GM12873 (cell line): ENCODE measurements at regions not wholly inside any gene's neighbourhood (a gene's known extent, or its start where the extent isn't known, plus 50 kb on each side); places are given as distances from the start of the nearest gene placed in this dataset.

ENCODE experiments used
- TF ChIP-seq, protein P1 (sequence below): IDR thresholded peaks from 2 replicates; pipeline ENCODE4 v1.5.1; 2012; ENCODE audit warnings: low read depth, mild to moderate bottlenecking, moderate library complexity, low read length, control low read depth; ENCODE audit not compliant: insufficient read depth; ENCODE audit errors: missing control alignments

DNA sequence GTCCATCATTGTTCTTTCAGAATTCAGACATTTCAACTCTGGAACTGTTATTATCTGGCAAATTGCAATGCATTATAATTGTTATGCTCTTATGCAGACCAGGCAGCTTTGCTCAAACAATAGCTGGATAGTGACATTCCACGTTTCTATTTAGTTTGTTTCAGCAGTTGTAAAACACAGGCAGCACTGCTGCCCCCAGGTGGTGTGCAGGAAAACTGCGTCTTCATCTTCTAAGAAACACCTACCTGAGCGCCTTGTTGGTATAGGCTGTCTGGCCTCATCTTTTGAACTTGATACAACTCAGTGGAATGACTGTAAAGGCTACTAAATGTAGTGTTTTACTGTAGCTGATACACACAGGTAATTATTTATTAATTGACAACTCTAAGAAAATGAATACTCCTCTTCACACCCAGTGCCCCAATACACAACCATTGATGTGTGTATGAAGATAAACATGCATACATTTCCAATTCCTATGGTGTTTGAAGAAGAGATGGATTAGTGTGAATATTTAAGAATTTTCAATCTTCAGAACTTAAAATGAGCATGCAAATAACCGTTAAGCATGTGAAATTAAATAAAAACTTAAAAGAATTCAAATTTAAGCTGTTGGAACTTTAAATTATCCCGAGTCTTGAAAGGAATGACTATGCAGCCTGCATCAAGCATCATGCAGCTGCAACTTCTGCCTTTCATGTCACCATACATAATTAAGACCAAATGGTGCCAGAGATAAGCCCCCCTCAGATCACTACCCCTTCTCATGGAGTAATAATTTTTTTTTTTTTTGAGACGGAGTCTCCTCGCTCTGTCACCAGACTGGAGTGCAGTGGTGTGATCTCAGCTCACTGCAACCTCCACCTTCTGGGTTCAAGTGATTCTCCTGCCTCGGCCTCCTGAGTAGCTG is 85.6 kb downstream of the CD8B2 start:
- TF ChIP-seq, protein P1, sequence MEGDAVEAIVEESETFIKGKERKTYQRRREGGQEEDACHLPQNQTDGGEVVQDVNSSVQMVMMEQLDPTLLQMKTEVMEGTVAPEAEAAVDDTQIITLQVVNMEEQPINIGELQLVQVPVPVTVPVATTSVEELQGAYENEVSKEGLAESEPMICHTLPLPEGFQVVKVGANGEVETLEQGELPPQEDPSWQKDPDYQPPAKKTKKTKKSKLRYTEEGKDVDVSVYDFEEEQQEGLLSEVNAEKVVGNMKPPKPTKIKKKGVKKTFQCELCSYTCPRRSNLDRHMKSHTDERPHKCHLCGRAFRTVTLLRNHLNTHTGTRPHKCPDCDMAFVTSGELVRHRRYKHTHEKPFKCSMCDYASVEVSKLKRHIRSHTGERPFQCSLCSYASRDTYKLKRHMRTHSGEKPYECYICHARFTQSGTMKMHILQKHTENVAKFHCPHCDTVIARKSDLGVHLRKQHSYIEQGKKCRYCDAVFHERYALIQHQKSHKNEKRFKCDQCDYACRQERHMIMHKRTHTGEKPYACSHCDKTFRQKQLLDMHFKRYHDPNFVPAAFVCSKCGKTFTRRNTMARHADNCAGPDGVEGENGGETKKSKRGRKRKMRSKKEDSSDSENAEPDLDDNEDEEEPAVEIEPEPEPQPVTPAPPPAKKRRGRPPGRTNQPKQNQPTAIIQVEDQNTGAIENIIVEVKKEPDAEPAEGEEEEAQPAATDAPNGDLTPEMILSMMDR = peak; percentile 71

DNA sequence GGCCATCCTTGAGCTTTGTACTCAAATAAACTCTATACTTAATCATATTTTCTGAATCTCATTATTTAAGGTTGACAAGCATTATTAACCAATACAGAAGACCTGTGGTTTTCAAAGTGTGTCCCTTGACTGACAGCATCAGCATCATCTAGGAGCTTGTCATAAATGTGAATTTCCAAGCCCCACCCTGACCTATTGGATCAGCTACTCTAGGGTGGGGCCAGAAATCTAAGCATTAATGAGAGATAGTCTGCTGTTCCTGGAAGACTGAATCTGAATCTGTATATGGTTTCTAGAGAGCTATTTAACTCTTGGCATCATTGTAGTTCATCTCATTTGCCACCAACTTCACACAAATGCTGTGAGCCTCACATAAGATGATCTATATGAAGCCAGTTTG is 86.6 kb downstream of the CD8B2 start:
- TF ChIP-seq, protein P1 = no peak

DNA sequence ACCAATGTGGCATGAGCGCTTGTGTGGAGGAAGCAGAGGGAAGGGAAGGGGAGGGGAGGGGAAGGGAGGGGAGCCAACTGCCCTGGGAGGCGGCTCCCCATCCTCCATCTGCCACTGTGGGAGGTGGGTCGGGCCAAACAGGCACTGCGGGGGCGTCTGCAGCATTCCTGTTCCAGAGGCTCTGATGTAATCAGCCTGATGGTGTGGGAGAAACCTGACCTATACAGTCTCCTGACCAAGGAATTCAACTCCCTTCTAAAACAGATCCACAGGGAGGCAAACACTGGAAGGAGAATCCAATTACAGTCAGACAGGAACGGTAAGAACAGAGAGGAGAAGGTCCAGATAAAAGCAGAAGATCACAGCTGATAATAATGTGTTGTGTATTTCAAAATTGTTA is 88.8 kb downstream of the CD8B2 start:
- TF ChIP-seq, protein P1 = no peak

DNA sequence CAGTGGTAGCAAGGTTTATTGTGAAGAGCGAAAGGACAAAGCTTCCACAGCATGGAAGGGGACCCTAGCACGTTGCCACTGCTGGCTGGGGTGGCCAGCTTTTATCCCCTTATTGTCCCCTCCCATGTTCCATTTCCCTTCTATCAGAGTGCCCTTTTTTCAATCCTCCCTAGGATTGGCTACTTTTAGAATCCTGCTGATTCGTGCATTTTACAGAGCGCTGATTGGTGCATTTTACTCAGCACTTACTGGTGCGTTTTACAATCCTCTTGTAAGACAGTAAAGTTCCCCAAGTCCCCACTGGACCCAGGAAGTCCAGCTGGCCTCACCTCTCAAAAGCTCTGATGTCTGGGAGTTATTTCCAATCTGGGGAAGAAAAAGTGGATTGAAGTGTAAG is 90.1 kb downstream of the CD8B2 start:
- TF ChIP-seq, protein P1 = no peak

DNA sequence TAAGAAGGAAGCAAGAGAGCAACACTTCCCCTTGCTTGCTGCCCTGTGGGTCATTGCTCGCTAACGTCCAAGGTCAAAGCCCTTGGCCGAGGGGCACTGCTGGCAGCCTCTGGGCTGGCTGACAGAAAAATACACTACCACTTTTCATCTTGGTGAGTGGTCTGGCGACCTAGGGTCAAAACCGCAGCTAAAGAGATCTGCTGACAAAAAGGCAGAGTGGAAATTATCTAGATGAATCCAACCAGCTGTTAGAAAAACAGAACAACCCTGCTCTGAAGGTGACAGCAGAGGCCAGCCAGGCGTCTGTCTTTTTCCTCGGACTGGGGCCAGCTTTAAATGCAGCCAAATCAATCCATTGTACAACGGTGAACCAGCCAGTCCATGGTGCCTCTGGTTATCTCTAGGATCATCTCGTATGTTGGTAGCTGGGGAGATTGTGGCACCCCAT is 92.6 kb downstream of the CD8B2 start:
- TF ChIP-seq, protein P1 = no peak

DNA sequence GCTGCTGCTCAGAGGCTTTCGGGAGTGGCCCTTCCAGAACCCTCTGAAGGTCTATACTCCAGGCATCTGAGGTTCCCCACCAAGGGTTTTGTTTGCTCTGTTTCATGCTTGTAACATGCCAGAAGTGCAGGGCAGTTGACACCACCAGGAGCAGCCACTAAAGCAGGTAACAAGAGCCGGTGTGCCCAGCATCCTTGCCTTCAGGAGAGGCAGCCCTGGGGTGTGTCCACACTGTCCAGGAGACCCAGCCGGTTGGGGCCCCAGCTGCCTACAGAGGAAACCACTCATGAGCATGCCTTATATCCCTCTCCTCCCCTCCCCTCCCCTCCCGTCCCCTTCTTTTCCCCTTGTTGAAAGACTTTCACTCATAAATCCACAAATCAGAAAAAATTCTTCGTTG is 93.1 kb downstream of the CD8B2 start:
- TF ChIP-seq, protein P1 = no peak

DNA sequence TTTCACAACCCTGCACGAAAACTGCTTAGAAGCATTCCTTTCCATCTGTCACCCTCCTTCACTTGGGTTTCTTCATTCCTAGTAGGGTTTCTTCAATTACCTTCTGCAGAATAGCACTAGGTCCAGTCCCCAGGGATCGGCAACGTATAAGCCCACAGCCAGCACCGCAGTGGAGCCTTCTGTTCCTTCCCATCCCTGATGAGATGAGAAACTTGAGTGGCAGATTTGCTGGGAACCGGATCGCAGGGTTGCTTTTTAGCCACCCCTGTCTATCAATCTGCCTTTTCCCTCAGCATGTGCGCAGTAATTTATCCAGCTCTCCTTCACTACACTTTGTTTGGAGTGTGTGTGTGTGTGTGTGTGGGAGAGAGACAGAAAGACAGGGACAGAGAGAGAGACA is 94.2 kb downstream of the CD8B2 start:
- TF ChIP-seq, protein P1 = no peak
